ENCODE measurements at regions not wholly inside any gene's neighbourhood (a gene's known extent, or its start where the extent isn't known, plus 50 kb on each side); places are given as distances from the start of the nearest gene placed in this dataset.
A peak's percentile ranks its signal among the peaks of the same experiment; 100 is the strongest.

DNA sequence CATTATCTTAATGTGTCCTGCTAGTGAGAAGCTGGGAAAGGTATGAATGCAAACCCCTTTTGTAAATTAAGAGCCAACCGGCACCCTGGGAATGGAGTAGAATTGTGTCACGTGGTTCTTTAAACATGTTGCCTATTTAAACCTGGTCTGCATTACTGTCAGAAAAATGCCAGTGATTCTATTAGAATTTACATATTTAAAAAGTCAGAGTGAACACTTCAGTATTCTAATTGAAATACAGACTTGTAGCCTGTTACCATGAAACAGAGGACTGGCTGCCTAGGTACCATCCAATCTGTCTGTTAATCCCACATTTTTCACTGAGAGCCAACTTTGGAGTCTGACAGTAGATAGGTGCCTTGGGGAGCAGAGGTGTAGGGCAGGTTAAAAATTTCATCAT lies 652.3 kb upstream of the ARGLU1 start:
- DNase-seq (no peak), ATAC-seq (no peak)
- TF ChIP-seq, protein P1, sequence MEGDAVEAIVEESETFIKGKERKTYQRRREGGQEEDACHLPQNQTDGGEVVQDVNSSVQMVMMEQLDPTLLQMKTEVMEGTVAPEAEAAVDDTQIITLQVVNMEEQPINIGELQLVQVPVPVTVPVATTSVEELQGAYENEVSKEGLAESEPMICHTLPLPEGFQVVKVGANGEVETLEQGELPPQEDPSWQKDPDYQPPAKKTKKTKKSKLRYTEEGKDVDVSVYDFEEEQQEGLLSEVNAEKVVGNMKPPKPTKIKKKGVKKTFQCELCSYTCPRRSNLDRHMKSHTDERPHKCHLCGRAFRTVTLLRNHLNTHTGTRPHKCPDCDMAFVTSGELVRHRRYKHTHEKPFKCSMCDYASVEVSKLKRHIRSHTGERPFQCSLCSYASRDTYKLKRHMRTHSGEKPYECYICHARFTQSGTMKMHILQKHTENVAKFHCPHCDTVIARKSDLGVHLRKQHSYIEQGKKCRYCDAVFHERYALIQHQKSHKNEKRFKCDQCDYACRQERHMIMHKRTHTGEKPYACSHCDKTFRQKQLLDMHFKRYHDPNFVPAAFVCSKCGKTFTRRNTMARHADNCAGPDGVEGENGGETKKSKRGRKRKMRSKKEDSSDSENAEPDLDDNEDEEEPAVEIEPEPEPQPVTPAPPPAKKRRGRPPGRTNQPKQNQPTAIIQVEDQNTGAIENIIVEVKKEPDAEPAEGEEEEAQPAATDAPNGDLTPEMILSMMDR (IDR thresholded peaks at IDR 0.05), result no peak
- H3K27ac ChIP-seq, result no peak overlapping the region
- H3K4me3 ChIP-seq, result no peak overlapping the region
- intact Hi-C loops (cut with DNase I), result no loop called here
- no peaks in the 10 kb centered on the region for H3K4me1 ChIP-seq
- no peaks in the 10 kb centered on the region for H3K9me3 ChIP-seq
- H3K36me3 ChIP-seq, result no peaks in the 10 kb centered on the region
- H3K27me3 ChIP-seq, result no peaks in the 10 kb centered on the region

DNA sequence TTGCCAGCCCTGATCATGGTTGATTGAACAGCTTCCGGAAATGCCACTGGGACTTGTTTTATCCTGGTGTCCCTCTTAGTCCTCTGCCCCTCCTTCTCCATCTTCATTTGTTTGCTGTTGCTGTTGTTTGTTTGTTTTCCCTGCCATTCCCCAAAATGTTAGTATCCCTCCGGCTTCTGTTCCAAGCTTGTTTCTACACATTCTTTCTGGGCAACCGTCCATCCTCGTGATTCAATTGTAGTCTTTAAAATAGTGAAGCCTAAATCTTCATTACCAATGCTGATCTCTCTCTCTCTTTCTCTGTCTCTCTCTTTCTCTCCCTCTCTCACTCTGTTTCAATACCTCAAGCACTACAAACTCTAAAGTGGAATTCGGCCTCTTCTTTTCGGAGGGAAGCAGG lies 649.3 kb upstream of the ARGLU1 start:
- no peak overlapping the region for H3K4me3 ChIP-seq
- DNase-seq (peak in 2 of 4 donors; percentile 54 to 75), ATAC-seq (no peak)
- no peaks in the 10 kb centered on the region for H3K4me1 ChIP-seq
- no peaks in the 10 kb centered on the region for H3K27me3 ChIP-seq
- H3K27ac ChIP-seq, result no peak overlapping the region
- intact Hi-C loops (cut with DNase I), result loop anchor here (10.0 kb wide), 2 partner anchors 428 to 438 kb away; no protein-coding TSS in a partner anchor
- no peaks in the 10 kb centered on the region for H3K36me3 ChIP-seq
- no peaks in the 10 kb centered on the region for H3K9me3 ChIP-seq
- TF ChIP-seq, protein P1 (IDR thresholded peaks at IDR 0.05), result no peak

DNA sequence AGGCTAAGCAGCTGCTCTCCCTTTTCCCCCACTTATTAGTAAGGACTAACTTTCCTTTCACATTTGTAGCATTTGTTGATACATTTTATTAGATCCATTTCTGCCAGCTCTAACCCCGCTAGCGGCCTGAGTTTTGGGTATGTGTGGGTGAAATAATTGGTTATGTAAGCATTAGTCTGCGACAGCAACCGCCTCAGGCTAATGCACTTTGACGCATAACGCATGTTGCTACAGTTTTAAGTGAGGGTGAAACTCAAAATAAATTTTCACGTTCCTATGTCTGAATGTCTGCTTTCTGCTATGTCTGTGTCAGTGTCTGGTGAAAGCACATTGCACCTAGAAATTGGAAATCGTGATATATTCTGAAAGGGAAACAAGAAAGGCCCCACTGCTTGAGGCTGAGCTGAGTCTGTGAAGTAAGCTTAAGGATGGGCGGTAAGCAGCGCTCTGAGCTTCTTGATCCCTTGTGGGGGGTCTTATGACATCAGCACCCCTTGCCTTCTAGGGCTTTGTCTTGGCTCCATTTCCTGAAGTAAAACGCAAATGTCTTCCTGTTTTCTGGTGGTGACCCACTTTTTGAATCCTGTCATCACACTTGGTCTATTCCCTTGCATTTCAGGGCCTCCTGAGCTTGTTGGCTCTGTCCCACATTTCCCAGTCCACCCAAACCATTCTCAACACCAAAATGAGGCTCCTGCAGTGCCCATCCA lies 648.3 kb upstream of the ARGLU1 start:
- intact Hi-C loops (cut with DNase I), result loop anchor here (10.0 kb wide), 2 partner anchors 429 to 439 kb away; no protein-coding TSS in a partner anchor
- ATAC-seq (no peak), DNase-seq (no peak)
- Histone ChIP-seq H3K27me3 (no peaks in the 10 kb centered on the region), H3K36me3 (no peaks in the 10 kb centered on the region), H3K4me3 (no peak overlapping the region), H3K9me3 (no peaks in the 10 kb centered on the region), H3K4me1 (no peaks in the 10 kb centered on the region), H3K27ac (no peak overlapping the region)
- TF ChIP-seq, protein P1 (IDR thresholded peaks at IDR 0.05), result no peak

DNA sequence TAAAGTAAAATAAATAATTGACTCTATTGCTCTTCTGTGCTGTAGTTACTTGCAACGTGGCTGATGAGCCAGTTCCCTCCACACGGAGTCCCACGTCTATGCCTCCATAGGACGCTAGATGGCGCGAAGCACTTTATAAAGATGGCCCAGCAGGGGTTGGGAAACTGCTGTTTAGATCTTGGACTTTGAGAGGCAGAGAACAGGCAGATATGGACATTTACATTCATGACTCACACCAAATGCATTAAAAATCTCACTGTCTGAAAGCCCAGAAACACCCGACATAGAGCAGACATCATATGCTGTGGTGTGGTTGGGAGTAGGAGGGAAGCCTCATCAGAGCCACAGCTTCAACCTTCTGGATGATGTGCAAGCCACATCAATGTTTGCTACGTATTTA lies 643.1 kb upstream of the ARGLU1 start:
- intact Hi-C loops (cut with DNase I), result loop anchor here (10.0 kb wide), 2 partner anchors 434 to 444 kb away; no protein-coding TSS in a partner anchor
- no peaks in the 10 kb centered on the region for H3K36me3 ChIP-seq
- H3K4me1 ChIP-seq, result peaks cover 7 to 8% of the 10 kb centered on the region in 2 donors
- peak in 3 of 4 donors; percentile 65 to 89 (median 82) for DNase-seq
- H3K27me3 ChIP-seq, result no peaks in the 10 kb centered on the region
- TF ChIP-seq, protein P1 (IDR thresholded peaks at IDR 0.05), result peak; percentile 83 to 92
- H3K27ac ChIP-seq, result no peak overlapping the region
- ATAC-seq, result peak; percentile 99
- H3K4me3 ChIP-seq, result no peak overlapping the region
- no peaks in the 10 kb centered on the region for H3K9me3 ChIP-seq

DNA sequence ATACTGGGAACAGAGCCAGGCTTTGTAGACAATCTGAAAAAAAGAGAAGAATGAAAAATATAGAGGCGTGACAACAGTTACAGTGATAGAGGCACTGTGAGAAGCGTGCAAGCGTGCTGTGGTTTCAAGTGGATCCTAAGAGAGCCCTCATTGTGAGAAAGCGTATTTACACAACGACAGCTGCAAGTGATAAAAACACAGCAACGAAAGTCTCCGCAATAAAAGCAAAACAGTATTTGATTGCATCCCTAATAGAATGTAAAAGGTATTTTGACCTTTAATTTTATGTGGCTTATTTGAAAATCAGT lies 642.7 kb upstream of the ARGLU1 start:
- Histone ChIP-seq H3K4me3 (no peak overlapping the region), H3K27ac (no peak overlapping the region)

More for the DNA sequence above, 642.7 kb upstream of the ARGLU1 start:
- intact Hi-C loops (cut with DNase I), result loop anchor here (10.0 kb wide), 2 partner anchors 434 to 444 kb away; no protein-coding TSS in a partner anchor
- H3K36me3 ChIP-seq, result no peaks in the 10 kb centered on the region
- H3K9me3 ChIP-seq, result no peaks in the 10 kb centered on the region
- DNase-seq (no peak), ATAC-seq (peak; percentile 47)
- peaks cover 7 to 8% of the 10 kb centered on the region in 2 donors for H3K4me1 ChIP-seq
- H3K27me3 ChIP-seq, result no peaks in the 10 kb centered on the region
- TF ChIP-seq, protein P1 (IDR thresholded peaks at IDR 0.05), result no peak

Data from left lung (tissue), 4 donors.